ENCODE measurements at regions not wholly inside any gene's neighbourhood (a gene's known extent, or its start where the extent isn't known, plus 50 kb on each side); places are given as distances from the start of the nearest gene placed in this dataset.

- Histone ChIP-seq H3K27me3 (ENCODE audit: insufficient read depth) (no peaks in the 10 kb centered on the region), H3K9me3 (no peaks in the 10 kb centered on the region), H3K4me2 (no peak overlapping the region), H3K4me3 (ENCODE audit: low read depth in 2 of 2, low read length in 1 of 2) (no peak overlapping the region), H3K27ac (ENCODE audit: low read depth in 2 of 2, low read length in 1 of 2) (no peak overlapping the region), H2AFZ (ENCODE audit: low read depth) (no peak overlapping the region), H3F3A (replicated peaks; ENCODE audit: insufficient read depth) (no peaks in the 10 kb centered on the region), H3K4me1 (ENCODE audit: control insufficient read depth in 1 of 2, insufficient read depth in 2 of 2, low read depth in 1 of 2, low read length in 1 of 2) (no peaks in the 10 kb centered on the region), H4K20me1 (ENCODE audit: insufficient read depth) (no peaks in the 10 kb centered on the region), H3K79me2 (ENCODE audit: insufficient read depth) (no peaks in the 10 kb centered on the region), H3K9me2 (no peaks in the 10 kb centered on the region; the same call in 1 of the 2 replicates), H3K36me3 (replicated peaks in 1 of 2; ENCODE audit: control insufficient read depth in 1 of 2, insufficient read depth in 2 of 2, low read length in 1 of 2) (no peaks in the 10 kb centered on the region), H3K9ac (no peak overlapping the region)
- POLR2A ChIA-PET, result no interaction called here
- CTCF ChIA-PET, result interaction anchor here (1.0 to 1.1 kb wide), 2 partner anchors 9 to 1842 kb away, joined by 3 read pairs; no protein-coding TSS in a partner anchor
- no peak for TF ChIP-seq USF2 (IDR thresholded peaks at IDR 0.05; ENCODE audit: borderline replicate concordance, low read depth, low read length)
- no peak for TF ChIP-seq MEF2A (IDR thresholded peaks at IDR 0.05; ENCODE audit: borderline replicate concordance, low read depth)
- no peak for TF ChIP-seq JUND (IDR thresholded peaks at IDR 0.05)
- TF ChIP-seq FOSL2 (IDR thresholded peaks at IDR 0.05; ENCODE audit: borderline replicate concordance, low read depth), result no peak
- TF ChIP-seq ELF1 (IDR thresholded peaks at IDR 0.05), result no peak
- TF ChIP-seq GABPA (IDR thresholded peaks at IDR 0.05; ENCODE audit: low read depth), result no peak
- TF ChIP-seq FOXM1 (IDR thresholded peaks at IDR 0.05; ENCODE audit: low read depth), result no peak
- TF ChIP-seq CTCF (IDR thresholded peaks at IDR 0.05), result no peak
- TF ChIP-seq ZBTB33 (IDR thresholded peaks at IDR 0.05; ENCODE audit: borderline replicate concordance, low read depth), result no peak
- WGBS (ENCODE audit: low lambda C conversion rate), result 10% methylated on average over 2 of the region's 2 CpGs
- DNase-seq, result no peak
Observed at GRCh38 chr6:160882006-160882405, 109.6 kb upstream of the MAP3K4 start.

GRCh38 chr6:160882791-160883279 is 108.7 kb upstream of the MAP3K4 start:
- Histone ChIP-seq H3K4me1 (ENCODE audit: control insufficient read depth in 1 of 2, insufficient read depth in 2 of 2, low read depth in 1 of 2, low read length in 1 of 2) (no peaks in the 10 kb centered on the region), H3K4me3 (ENCODE audit: low read depth in 2 of 2, low read length in 1 of 2) (no peak overlapping the region), H3K36me3 (replicated peaks in 1 of 2; ENCODE audit: control insufficient read depth in 1 of 2, insufficient read depth in 2 of 2, low read length in 1 of 2) (no peaks in the 10 kb centered on the region), H3K9me3 (no peaks in the 10 kb centered on the region), H3K79me2 (ENCODE audit: insufficient read depth) (no peaks in the 10 kb centered on the region), H3F3A (replicated peaks; ENCODE audit: insufficient read depth) (no peaks in the 10 kb centered on the region), H3K27ac (ENCODE audit: low read depth in 2 of 2, low read length in 1 of 2) (no peak overlapping the region), H3K9me2 (no peaks in the 10 kb centered on the region; the same call in 1 of the 2 replicates), H3K27me3 (ENCODE audit: insufficient read depth) (no peaks in the 10 kb centered on the region), H3K4me2 (no peak overlapping the region), H3K9ac (no peak overlapping the region), H2AFZ (ENCODE audit: low read depth) (no peak overlapping the region), H4K20me1 (ENCODE audit: insufficient read depth) (no peaks in the 10 kb centered on the region)
- 28% methylated on average over 5 of the region's 5 CpGs for WGBS (ENCODE audit: low lambda C conversion rate)
- ChIA-PET CTCF (interaction anchor here (1.0 kb wide), 1 partner anchor 1843 kb away, joined by 3 read pairs; no protein-coding TSS in a partner anchor), POLR2A (no interaction called here)
- no peak for TF ChIP-seq GABPA (IDR thresholded peaks at IDR 0.05; ENCODE audit: low read depth)
- no peak for TF ChIP-seq IRF3 (IDR thresholded peaks at IDR 0.05; ENCODE audit: low read depth, low read length)
- no peak for DNase-seq
